H1 (cell line): ENCODE measurements at regions not wholly inside any gene's neighbourhood (a gene's known extent, or its start where the extent isn't known, plus 50 kb on each side); places are given as distances from the start of the nearest gene placed in this dataset.

Source experiments
- CTCF ChIA-PET: fragments of 300-600 bp; sonication (Branson Sonifier 250); formaldehyde crosslinking; loops from one replicate; lab custom pipeline; 2021; ENCODE audit not compliant: partially characterized antibody; lab: Charles Lee
- POLR2A ChIA-PET: fragments of 300-600 bp; sonication (Branson Sonifier 250); formaldehyde crosslinking; loops from one replicate; lab custom pipeline; 2021; ENCODE audit warnings: inconsistent platforms; ENCODE audit not compliant: partially characterized antibody; lab: Charles Lee
- DNase-seq, 2 experiments: peaks; one replicate each; pipeline versions ENCODE4 v3.0.0 to v3.0.0-alpha.2; 2010 to 2022; ENCODE audit warnings: low spot score in 2 of 2, low read depth in 1 of 2, mixed read lengths in 1 of 2
- FAIRE-seq: peaks from 2 replicates; lab custom pipeline; 2011; peaks lifted over from hg19 to GRCh38; lab: Jason Lieb, UNC
- H2AFZ ChIP-seq: 2 replicates; pipeline ENCODE4 v1.8.1; 2012; ENCODE audit warnings: low read length, inconsistent platforms
- H2AK5ac ChIP-seq: 2 replicates; pipeline ENCODE4 v1.6.1; 2013; ENCODE audit warnings: low read depth, low read length
- H2BK120ac ChIP-seq: replicated peaks from 2 replicates; pipeline ENCODE3; 2013; ENCODE audit warnings: low read depth, low read length, inconsistent platforms
- H2BK12ac ChIP-seq: 2 replicates; pipeline ENCODE4 v1.6.1; 2013; ENCODE audit warnings: low read depth, low read length
- H2BK15ac ChIP-seq: 2 replicates; pipeline ENCODE4 v1.6.1; 2013; ENCODE audit warnings: low read length
- H2BK20ac ChIP-seq: 2 replicates; pipeline ENCODE4 v1.6.1; 2013; ENCODE audit warnings: low read length
- H2BK5ac ChIP-seq: 2 replicates; pipeline ENCODE4 v1.6.1; 2013; ENCODE audit warnings: low read depth, low read length
- H3K14ac ChIP-seq: 2 replicates; pipeline ENCODE4 v1.6.1; 2013; ENCODE audit warnings: inconsistent platforms; ENCODE audit not compliant: insufficient read length
- H3K18ac ChIP-seq: 2 replicates; pipeline ENCODE4 v1.6.1; 2013; ENCODE audit warnings: low read length; ENCODE audit errors: extremely low read depth
- H3K23ac ChIP-seq: 2 replicates; pipeline ENCODE4 v1.6.1; 2013; ENCODE audit warnings: inconsistent platforms; ENCODE audit not compliant: insufficient read length
- H3K23me2 ChIP-seq: 2 replicates; pipeline ENCODE4 v1.6.1; 2013; ENCODE audit warnings: low read depth, low read length
- H3K27ac ChIP-seq: 2 replicates; pipeline ENCODE4 v1.6.1; 2011; ENCODE audit warnings: low read depth, low read length, inconsistent platforms
- H3K27me3 ChIP-seq, 4 experiments: replicated peaks in 1 of 4; 1 replicate in 1 of 4; 2 replicates in 3 of 4; pipeline versions ENCODE4 v1.6.1 to v1.8.1; 2011 to 2013; ENCODE audit warnings: low read length in 3 of 4, mild to moderate bottlenecking in 3 of 4, inconsistent platforms in 2 of 4, mixed read lengths in 2 of 4, moderate library complexity in 1 of 4; ENCODE audit not compliant: control insufficient read depth in 3 of 4, insufficient read depth in 3 of 4; ENCODE audit errors: extremely low read depth in 1 of 4
- H3K36me3 ChIP-seq, 4 experiments: 2 replicates each; pipeline versions ENCODE4 v1.6.1 to v1.8.1; 2011 to 2013; ENCODE audit warnings: mild to moderate bottlenecking in 4 of 4, low read length in 3 of 4, moderate library complexity in 2 of 4, control low read depth in 1 of 4, inconsistent platforms in 1 of 4; ENCODE audit not compliant: insufficient read depth in 4 of 4, control insufficient read depth in 2 of 4
- H3K4ac ChIP-seq: replicated peaks from 2 replicates; pipeline ENCODE3; 2013; ENCODE audit warnings: low read length, low read depth, mixed read lengths, inconsistent platforms; ENCODE audit not compliant: insufficient read length
- H3K4me1 ChIP-seq, 4 experiments: replicated peaks in 1 of 4; 1 replicate in 1 of 4; 2 replicates in 3 of 4; pipeline versions ENCODE4 v1.6.1 to v1.8.1; 2011 to 2013; ENCODE audit warnings: low read length in 3 of 4, inconsistent platforms in 2 of 4, mixed read lengths in 1 of 4; ENCODE audit not compliant: insufficient read depth in 4 of 4, control insufficient read depth in 3 of 4
- H3K4me2 ChIP-seq, 2 experiments: 2 replicates each; pipeline versions ENCODE4 v1.6.1 to v1.8.1; 2011 to 2013; ENCODE audit warnings: low read depth in 2 of 2, low read length in 2 of 2, control low read depth in 1 of 2, inconsistent platforms in 1 of 2, mild to moderate bottlenecking in 1 of 2; ENCODE audit not compliant: insufficient read depth in 1 of 2
- H3K4me3 ChIP-seq, 4 experiments: fragments of 200-600, 300-600 bp in 1 of 4; sonication (generic), shearing (Covaris generic), sonication (Bioruptor Twin) in 1 of 4; 2 replicates each; pipeline versions ENCODE4 v1.5.1 to v1.8.1; 2011 to 2016; ENCODE audit warnings: low read length in 4 of 4, low read depth in 3 of 4, control low read depth in 2 of 4, inconsistent platforms in 2 of 4, mild to moderate bottlenecking in 2 of 4, mixed read lengths in 1 of 4, moderate library complexity in 1 of 4; ENCODE audit not compliant: insufficient read depth in 2 of 4; ENCODE audit errors: extremely low read depth in 1 of 4
- H3K56ac ChIP-seq: replicated peaks from 2 replicates; pipeline ENCODE3; 2013; ENCODE audit warnings: low read depth, mild to moderate bottlenecking, mixed read lengths, low read length, inconsistent platforms; ENCODE audit not compliant: insufficient read length
- H3K79me1 ChIP-seq: 2 replicates; pipeline ENCODE4 v1.6.1; 2013; ENCODE audit warnings: low read depth, low read length, control low read depth
- H3K79me2 ChIP-seq, 2 experiments: 2 replicates each; pipeline versions ENCODE4 v1.6.1 to v1.8.1; 2012 to 2013; ENCODE audit warnings: low read length in 2 of 2, mild to moderate bottlenecking in 2 of 2, inconsistent platforms in 1 of 2; ENCODE audit not compliant: insufficient read depth in 2 of 2, control insufficient read depth in 1 of 2
- H3K9ac ChIP-seq, 4 experiments: replicated peaks in 1 of 4; 1 replicate in 1 of 4; 2 replicates in 3 of 4; pipeline versions ENCODE4 v1.6.1 to v1.8.1; 2011 to 2013; ENCODE audit warnings: low read depth in 3 of 4, low read length in 3 of 4, control low read depth in 2 of 4, mild to moderate bottlenecking in 2 of 4, moderate library complexity in 2 of 4, inconsistent platforms in 1 of 4; ENCODE audit errors: extremely low read depth in 1 of 4
- H3K9me3 ChIP-seq, 2 experiments: 2 replicates each; pipeline versions ENCODE4 v1.6.1 to v1.8.1; 2012 to 2013; ENCODE audit warnings: mild to moderate bottlenecking in 2 of 2, moderate library complexity in 2 of 2, control low read depth in 1 of 2, inconsistent platforms in 1 of 2, low read depth in 1 of 2, low read length in 1 of 2, mixed read lengths in 1 of 2; ENCODE audit not compliant: insufficient read depth in 2 of 2
- H4K20me1 ChIP-seq, 2 experiments: replicated peaks in 1 of 2; 2 replicates each; pipeline versions ENCODE3 to v1.8.1; 2011 to 2013; ENCODE audit warnings: inconsistent platforms in 2 of 2, low read length in 2 of 2, mild to moderate bottlenecking in 1 of 2; ENCODE audit not compliant: insufficient read depth in 2 of 2, control insufficient read depth in 1 of 2
- H4K5ac ChIP-seq: 2 replicates; pipeline ENCODE4 v1.6.1; 2013; ENCODE audit warnings: low read length, low read depth, mixed read lengths, inconsistent platforms; ENCODE audit not compliant: insufficient read length
- H4K8ac ChIP-seq: 2 replicates; pipeline ENCODE4 v1.8.0; 2013; ENCODE audit warnings: mild to moderate bottlenecking, moderate library complexity, low read length, inconsistent platforms; ENCODE audit not compliant: insufficient read depth; ENCODE audit errors: extremely low read depth
- H4K91ac ChIP-seq: replicated peaks from 2 replicates; pipeline ENCODE3; 2013; ENCODE audit warnings: low read length, mixed read lengths, inconsistent platforms; ENCODE audit not compliant: insufficient read length
- BACH1 ChIP-seq: IDR thresholded peaks from 2 replicates; pipeline ENCODE4 v1.6.1; 2012; ENCODE audit warnings: low read length, improper control_type of control experiment
- BRCA1 ChIP-seq: IDR thresholded peaks from 2 replicates; pipeline ENCODE4 v1.6.1; 2012; ENCODE audit warnings: low read depth, low read length, improper control_type of control experiment
- CTCF ChIP-seq, 3 experiments: IDR thresholded peaks; 1 replicate in 2 of 3; 2 replicates in 1 of 3; pipeline versions ENCODE4 v1.5.1 to v1.6.1; 2011; ENCODE audit warnings: low read length in 3 of 3, mild to moderate bottlenecking in 3 of 3, inconsistent platforms in 2 of 3, low read depth in 1 of 3, moderate library complexity in 1 of 3; ENCODE audit not compliant: insufficient read depth in 1 of 3; ENCODE audit errors: control extremely low read depth in 1 of 3
- EGR1 ChIP-seq: IDR thresholded peaks from 2 replicates; pipeline ENCODE4 v1.6.1; 2011; ENCODE audit warnings: low read depth, low read length, borderline replicate concordance
- RNF2 ChIP-seq: fragments of 200-900, 300-1000 bp; sonication (generic); IDR thresholded peaks from 2 replicates; pipeline ENCODE4 v1.7.1; 2016; ENCODE audit warnings: borderline replicate concordance, low read depth, mild to moderate bottlenecking, antibody characterized with exemption, low read length; ENCODE audit not compliant: poor library complexity, severe bottlenecking; ENCODE audit errors: missing control alignments
- SIX5 ChIP-seq: IDR thresholded peaks from 2 replicates; pipeline ENCODE4 v1.6.1; 2011; ENCODE audit warnings: mild to moderate bottlenecking, low read depth, low read length
- SP4 ChIP-seq: IDR thresholded peaks from 2 replicates; pipeline ENCODE4 v1.6.1; 2012; ENCODE audit warnings: low read length, inconsistent platforms
- TEAD4 ChIP-seq: IDR thresholded peaks from 2 replicates; pipeline ENCODE4 v1.6.1; 2012; ENCODE audit warnings: low read depth, low read length, inconsistent platforms, mixed read lengths
- WGBS, 2 experiments: shearing (Covaris generic) in 1 of 2; methylation state at CpG; one replicate each; pipeline versions ENCODE4 v1.1.6 to v1.1.7; 2013 to 2015; ENCODE audit warnings: low lambda C conversion rate in 2 of 2, mixed read lengths in 2 of 2, inconsistent platforms in 1 of 2, low coverage in 1 of 2, missing lambda C conversion rate in 1 of 2; ENCODE audit not compliant: insufficient replicate concordance in 2 of 2, insufficient coverage in 1 of 2, insufficient read length in 1 of 2; ENCODE audit errors: extremely low coverage in 1 of 2, missing lambda C conversion rate in 1 of 2; 5-methylcytosine and 5-hydroxymethylcytosine counted together

- H3K4ac ChIP-seq, result no peak overlapping the region
- no peak overlapping the region for H3K27ac ChIP-seq
- no peaks in the 10 kb centered on the region for H3K79me2 ChIP-seq
- no peak overlapping the region for H3K18ac ChIP-seq
- no peak overlapping the region for H3K9ac ChIP-seq
- no peak overlapping the region for H2BK12ac ChIP-seq
- no peaks in the 10 kb centered on the region for H3K23me2 ChIP-seq
- H3K4me2 ChIP-seq, result no peak overlapping the region
- no peak overlapping the region for H2BK15ac ChIP-seq
- no peak overlapping the region for H3K14ac ChIP-seq
- H3K27me3 ChIP-seq, result no peaks in the 10 kb centered on the region
- H4K5ac ChIP-seq, result no peak overlapping the region
- ChIA-PET POLR2A (no interaction called here), CTCF (interaction anchor here (0.7 to 1.5 kb wide), 4 partner anchors 14 to 238 kb away, joined by 3 to 6 read pairs (median 3); no protein-coding TSS in a partner anchor)
- H4K91ac ChIP-seq, result no peak overlapping the region
- H2AFZ ChIP-seq, result no peak overlapping the region
- no peak for FAIRE-seq
- no peak overlapping the region for H4K8ac ChIP-seq
- H3K36me3 ChIP-seq, result no peaks in the 10 kb centered on the region
- no peaks in the 10 kb centered on the region; a peak in 1 of 7 replicates for H3K4me1 ChIP-seq
- peak in 1 of 2 experiments; percentile 34 for DNase-seq
- no peak overlapping the region for H3K56ac ChIP-seq
- H4K20me1 ChIP-seq, result no peaks in the 10 kb centered on the region
- no peak overlapping the region for H2BK20ac ChIP-seq
- H3K9me3 ChIP-seq, result no peaks in the 10 kb centered on the region
- H3K4me3 ChIP-seq, result no peak overlapping the region
- no peak overlapping the region for H3K23ac ChIP-seq
- 93% methylated on average over 9 of the region's 9 CpGs; no CpG with 5 or more reads in 1 of the 2 experiments for WGBS, 2 experiments
- no peak for TF ChIP-seq BACH1
- no peak for TF ChIP-seq RNF2
- TF ChIP-seq SP4, result no peak
- no peak for TF ChIP-seq BRCA1
- no peak for TF ChIP-seq EGR1
- TF ChIP-seq SIX5, result no peak
- no peak for TF ChIP-seq CTCF (IDR thresholded peaks at IDR 0.05; ENCODE audit: control extremely low read depth in 1 of 3, insufficient read depth in 1 of 3, low read depth in 1 of 3, low read length in 3 of 3)
- TF ChIP-seq TEAD4, result no peak
- no peak overlapping the region for H2BK5ac ChIP-seq
- no peak overlapping the region for H2AK5ac ChIP-seq
- no peaks in the 10 kb centered on the region for H3K79me1 ChIP-seq
- no peak overlapping the region for H2BK120ac ChIP-seq
Measured at GRCh38 chr6:3541006-3541585, 84.2 kb upstream of the SLC22A23 start.
